Mesodermal cell (in vitro differentiated cells): ENCODE measurements at regions not wholly inside any gene's neighbourhood (a gene's known extent, or its start where the extent isn't known, plus 50 kb on each side); places are given as distances from the start of the nearest gene placed in this dataset.

Experiments
- H3K27ac ChIP-seq: 2 replicates; pipeline ENCODE4 v1.7.0; 2013; ENCODE audit warnings: mild to moderate bottlenecking, low read depth, low read length, moderate library complexity; ENCODE audit not compliant: severe bottlenecking
- H3K36me3 ChIP-seq: 2 replicates; pipeline ENCODE4 v1.7.1; 2013; ENCODE audit warnings: mild to moderate bottlenecking, low read length, moderate library complexity; ENCODE audit not compliant: control insufficient read depth, insufficient read depth
- H3K4me1 ChIP-seq: one replicate; pipeline ENCODE4 v1.7.1; 2013; ENCODE audit warnings: mild to moderate bottlenecking, low read length; ENCODE audit not compliant: insufficient read depth, control insufficient read depth, poor library complexity, severe bottlenecking
- H3K4me3 ChIP-seq: 2 replicates; pipeline ENCODE4 v1.7.0; 2013; ENCODE audit warnings: low read length, control low read depth, mild to moderate bottlenecking; ENCODE audit not compliant: insufficient read depth, poor library complexity, severe bottlenecking; ENCODE audit errors: extremely low read depth
- H3K9me3 ChIP-seq: 2 replicates; pipeline ENCODE4 v1.7.1; 2013; ENCODE audit warnings: mild to moderate bottlenecking, low read length, moderate library complexity; ENCODE audit not compliant: control insufficient read depth
- WGBS, 2 experiments: methylation state at CpG; one replicate each; pipeline ENCODE4 v1.1.5; 2013; ENCODE audit warnings: missing lambda C conversion rate in 2 of 2; ENCODE audit not compliant: insufficient coverage in 2 of 2; 5-methylcytosine and 5-hydroxymethylcytosine counted together

DNA sequence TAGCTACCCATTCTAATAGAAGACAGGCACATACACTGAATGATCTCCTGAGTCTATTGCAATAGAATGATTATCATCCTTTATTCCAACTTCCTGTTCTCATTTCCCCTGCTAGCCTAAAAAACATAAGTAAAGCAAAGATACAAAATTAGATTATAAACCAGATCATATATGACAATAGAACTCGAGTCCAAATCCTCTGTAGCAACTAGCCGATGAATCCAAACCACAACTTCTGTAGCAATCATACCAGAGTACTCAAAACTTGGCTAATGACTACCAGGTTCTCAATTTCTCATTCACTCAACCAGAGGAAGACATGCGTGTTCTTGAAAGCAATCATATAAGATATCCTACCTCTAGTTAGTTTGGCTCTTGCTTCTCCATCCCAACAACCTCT, 622.1 kb downstream of the PSAT1 start:
- H3K27ac ChIP-seq = no peak overlapping the region
- WGBS, 2 experiments = 51 to 75% methylated on average over 2 to 3 of the region's 3 CpGs
- no peaks in the 10 kb centered on the region for H3K36me3 ChIP-seq
- no peaks in the 10 kb centered on the region for H3K9me3 ChIP-seq
- H3K4me1 ChIP-seq = no peaks in the 10 kb centered on the region
- H3K4me3 ChIP-seq = no peak overlapping the region

DNA sequence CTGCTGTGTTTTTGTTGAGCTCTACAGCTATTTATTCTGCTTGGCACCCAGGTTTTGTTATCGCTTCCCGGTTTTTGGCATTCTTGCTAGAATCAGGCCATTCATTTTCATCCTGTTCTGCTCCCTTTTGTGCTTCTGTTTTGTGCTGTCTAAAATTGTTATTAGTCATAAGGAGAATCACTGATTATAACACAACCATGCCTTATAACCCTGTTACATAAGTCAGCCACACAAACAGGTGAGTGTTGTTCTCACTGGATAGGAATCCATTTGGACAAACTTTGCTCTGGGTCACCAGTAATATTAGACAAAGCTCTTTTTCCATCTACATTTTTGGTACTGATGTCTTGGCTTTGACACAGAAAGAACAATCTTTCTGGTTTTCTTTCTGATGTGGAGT, 622.8 kb downstream of the PSAT1 start:
- H3K27ac ChIP-seq = no peak overlapping the region
- H3K4me1 ChIP-seq = no peaks in the 10 kb centered on the region
- H3K9me3 ChIP-seq = no peaks in the 10 kb centered on the region
- H3K4me3 ChIP-seq = no peak overlapping the region
- H3K36me3 ChIP-seq = no peaks in the 10 kb centered on the region
- WGBS, 2 experiments = 100% methylated on average over 2 of the region's 2 CpGs

DNA sequence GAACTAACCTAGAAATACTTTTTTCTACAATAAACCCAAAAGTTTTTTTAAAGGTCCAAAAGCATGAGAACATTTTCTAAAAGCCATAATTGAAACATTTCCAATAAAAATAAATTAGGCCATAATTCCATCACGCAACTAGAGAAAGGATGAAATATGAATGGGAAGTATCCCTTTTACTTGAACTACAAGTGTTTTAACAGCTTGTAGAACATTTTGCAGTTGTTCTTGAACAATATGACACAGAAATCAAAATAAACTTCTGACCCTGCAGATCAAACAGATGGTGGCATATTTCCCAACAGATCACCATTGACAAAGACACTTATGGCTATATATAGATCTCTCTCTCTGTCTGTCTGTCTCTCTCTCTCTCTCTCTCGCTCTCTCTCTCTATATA, 624.4 kb downstream of the PSAT1 start:
- Histone ChIP-seq H3K9me3 (no peaks in the 10 kb centered on the region), H3K4me3 (no peak overlapping the region), H3K27ac (no peak overlapping the region), H3K36me3 (no peaks in the 10 kb centered on the region), H3K4me1 (no peaks in the 10 kb centered on the region)
- no CpG with 5 or more reads among the region's 2 CpGs for WGBS, 2 experiments

DNA sequence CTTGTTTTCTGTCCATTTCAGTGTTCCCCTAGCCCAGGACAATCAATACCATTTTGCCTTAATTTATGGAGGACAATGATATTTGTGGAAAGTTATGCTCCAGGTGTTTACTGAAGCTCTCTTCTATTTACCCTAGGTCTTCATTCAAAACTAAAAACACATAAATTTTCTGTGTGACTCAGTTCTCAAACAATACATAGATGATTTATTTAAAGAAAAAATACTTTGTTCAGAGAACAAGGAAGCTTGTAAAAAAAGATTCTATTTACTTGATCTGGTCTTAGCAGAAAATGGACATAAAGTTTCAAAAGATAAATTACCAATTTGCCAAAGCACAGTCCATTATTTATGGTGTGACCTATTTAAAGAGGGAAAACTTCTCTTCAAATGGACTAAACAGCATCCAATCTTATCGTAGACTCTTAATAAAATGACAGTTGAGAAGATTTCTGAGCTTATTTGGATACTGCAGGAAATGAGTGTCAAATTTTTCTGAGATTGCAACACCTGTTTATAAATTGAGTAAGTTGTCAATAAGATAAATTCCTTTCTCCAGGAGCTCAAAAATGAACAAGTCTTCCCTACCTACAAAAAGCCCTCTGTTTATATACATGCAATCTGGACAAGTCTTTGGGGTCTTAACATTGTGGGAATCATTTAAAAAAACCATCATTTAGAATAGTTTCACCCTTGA, 627.2 kb downstream of the PSAT1 start:
- Histone ChIP-seq H3K27ac (no peak overlapping the region), H3K4me1 (no peaks in the 10 kb centered on the region), H3K36me3 (no peaks in the 10 kb centered on the region), H3K9me3 (no peaks in the 10 kb centered on the region), H3K4me3 (no peak overlapping the region)
- WGBS, 2 experiments = no CpG with 5 or more reads among the region's 1 CpG

DNA sequence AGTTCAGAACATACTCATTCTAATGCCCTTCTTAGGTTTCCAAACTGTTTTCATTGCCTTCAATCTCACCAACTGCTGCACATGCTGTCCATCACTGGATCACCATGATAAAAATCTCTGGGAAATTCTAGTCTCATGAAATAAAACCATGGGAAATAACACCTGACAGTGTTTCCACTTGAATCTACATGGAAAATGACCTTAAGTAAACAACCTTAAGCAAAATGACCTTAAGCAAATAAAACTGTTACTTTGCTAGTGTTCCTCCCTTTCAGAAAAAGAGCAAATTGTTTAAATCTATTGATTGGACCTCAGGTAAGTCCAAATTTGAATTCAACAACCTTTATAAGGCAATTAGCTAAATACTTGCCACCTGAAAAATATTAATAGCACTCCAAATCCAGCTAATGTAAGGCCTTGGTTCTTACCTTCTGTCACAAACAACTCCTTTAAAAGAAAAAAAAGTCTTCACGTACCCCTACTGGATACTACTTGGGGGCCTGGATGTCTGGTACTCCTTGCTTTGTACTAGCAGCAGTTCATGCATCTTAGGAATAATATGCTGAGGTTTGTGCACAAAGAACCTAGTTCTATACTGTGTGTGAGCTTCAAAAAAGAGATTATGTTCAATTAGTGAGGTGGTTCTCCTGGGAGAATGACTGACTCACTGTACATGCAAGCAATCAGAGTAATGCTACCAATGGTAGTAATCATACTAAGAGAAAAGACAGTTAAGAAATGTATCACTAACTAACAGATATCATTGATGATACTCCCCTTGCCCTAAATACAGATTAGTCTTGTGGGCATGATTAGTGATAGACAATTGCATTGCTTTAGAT, 630.4 kb downstream of the PSAT1 start:
- H3K4me3 ChIP-seq = no peak overlapping the region
- no peak overlapping the region for H3K27ac ChIP-seq
- peaks cover 3% of the 10 kb centered on the region for H3K9me3 ChIP-seq
- WGBS, 2 experiments = no CpG with 5 or more reads among the region's 1 CpG
- peaks cover 2% of the 10 kb centered on the region for H3K4me1 ChIP-seq
- no peaks in the 10 kb centered on the region for H3K36me3 ChIP-seq

DNA sequence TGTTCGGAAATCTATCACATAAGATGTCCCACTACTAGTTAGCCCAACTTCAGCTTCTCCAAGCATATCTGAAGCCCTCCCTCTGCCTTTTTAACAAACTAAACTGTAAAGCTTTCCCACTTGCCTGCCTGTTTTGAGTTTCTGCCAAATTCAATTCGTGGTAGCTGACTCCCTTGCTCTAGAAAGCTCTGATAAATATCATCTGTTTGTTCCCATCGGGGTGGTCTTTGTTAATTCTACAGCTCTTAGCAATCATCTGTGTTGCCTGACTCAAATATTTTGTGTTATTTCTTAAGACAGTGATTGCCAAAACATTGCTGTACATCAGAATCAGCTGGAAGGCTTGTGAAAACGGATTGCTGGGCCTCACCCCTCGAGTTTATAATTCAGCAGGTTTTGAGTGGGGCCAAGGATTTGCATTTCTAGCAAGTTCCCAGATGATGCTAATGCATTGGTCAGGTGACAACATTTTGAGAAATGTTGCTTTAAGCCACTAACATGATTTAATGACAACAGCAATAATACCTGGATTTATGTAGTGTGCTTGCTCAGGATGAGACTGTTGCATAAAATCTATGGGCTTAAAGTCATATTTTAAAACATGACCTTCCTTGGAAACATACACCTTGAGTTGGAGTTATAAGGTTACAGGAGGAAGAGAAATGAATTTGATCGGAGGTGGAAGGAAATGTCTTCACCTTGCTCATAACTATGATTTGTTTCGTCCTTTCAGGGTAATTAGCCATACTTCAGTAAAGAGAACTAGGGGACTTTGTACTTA, 631.9 kb downstream of the PSAT1 start:
- Histone ChIP-seq H3K27ac (no peak overlapping the region), H3K9me3 (peaks cover 3% of the 10 kb centered on the region), H3K36me3 (no peaks in the 10 kb centered on the region), H3K4me1 (peaks cover 12% of the 10 kb centered on the region), H3K4me3 (no peak overlapping the region)
- 88 to 95% methylated on average over 4 to 5 of the region's 7 CpGs for WGBS, 2 experiments

DNA sequence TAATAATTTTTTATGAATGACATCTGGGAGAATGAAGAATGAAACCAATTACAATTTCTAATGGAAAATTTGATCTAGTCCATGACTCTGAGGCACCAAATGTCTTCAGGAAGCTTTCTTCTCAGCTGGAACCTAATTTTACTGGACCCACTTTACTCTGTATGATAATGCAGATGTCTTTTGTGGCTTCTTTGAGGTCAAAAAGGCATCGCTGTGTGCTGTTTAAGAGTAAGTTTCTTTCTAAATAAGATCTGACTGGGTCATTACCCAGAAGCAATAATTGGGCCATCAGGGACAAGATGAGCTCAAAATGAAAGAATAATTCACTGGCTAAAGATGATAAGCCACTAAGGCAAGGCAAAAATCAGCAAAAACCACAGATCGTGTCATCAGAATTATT, 633.4 kb downstream of the PSAT1 start:
- no peaks in the 10 kb centered on the region for H3K36me3 ChIP-seq
- no peak overlapping the region for H3K4me3 ChIP-seq
- H3K9me3 ChIP-seq = peaks cover 3% of the 10 kb centered on the region
- 100% methylated on average over 1 of the region's 2 CpGs for WGBS, 2 experiments
- no peak overlapping the region for H3K27ac ChIP-seq
- H3K4me1 ChIP-seq = peaks cover 12% of the 10 kb centered on the region

DNA sequence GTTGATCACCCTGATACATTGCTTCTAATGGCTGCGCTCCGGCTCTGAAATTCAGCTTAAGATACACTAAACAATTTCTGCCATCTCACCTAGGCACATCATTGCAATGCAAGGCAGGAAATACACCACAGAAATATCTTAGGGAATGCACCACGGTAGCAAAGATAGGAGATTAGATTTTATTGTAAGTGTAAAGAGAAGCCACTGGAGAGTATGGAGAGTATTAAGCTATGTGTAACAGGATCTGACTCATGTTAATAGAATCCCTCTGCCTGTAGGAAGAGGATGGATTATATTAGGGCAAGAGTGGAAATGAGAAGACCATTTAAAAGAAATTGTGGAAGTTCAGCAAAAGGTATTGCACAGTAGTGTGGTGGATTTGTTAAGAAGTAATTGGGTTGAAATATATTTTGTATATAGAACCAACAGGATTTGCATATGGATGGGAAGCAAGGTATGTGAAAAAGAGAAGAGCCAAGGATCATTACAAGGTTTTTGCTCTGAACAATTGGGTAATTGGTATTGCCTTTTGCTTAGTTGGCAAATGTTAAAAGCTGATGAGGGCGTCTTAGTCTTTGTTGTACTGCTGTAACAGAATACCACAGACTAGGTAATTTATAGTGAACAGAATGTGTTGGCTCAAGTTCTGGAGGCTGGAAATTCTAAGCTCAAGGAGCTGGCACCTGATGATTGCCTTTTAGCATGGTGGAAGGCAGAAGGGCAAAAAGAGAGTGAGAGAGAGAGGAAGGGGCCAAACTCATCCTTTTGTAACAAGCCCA, 636.1 kb downstream of the PSAT1 start:
- H3K4me1 ChIP-seq = peaks cover 12% of the 10 kb centered on the region
- H3K9me3 ChIP-seq = peaks cover 3% of the 10 kb centered on the region
- H3K36me3 ChIP-seq = no peaks in the 10 kb centered on the region
- WGBS, 2 experiments = 51 to 78% methylated on average over 3 to 4 of the region's 4 CpGs
- H3K4me3 ChIP-seq = no peak overlapping the region
- H3K27ac ChIP-seq = peak overlapping the region; percentile 78

DNA sequence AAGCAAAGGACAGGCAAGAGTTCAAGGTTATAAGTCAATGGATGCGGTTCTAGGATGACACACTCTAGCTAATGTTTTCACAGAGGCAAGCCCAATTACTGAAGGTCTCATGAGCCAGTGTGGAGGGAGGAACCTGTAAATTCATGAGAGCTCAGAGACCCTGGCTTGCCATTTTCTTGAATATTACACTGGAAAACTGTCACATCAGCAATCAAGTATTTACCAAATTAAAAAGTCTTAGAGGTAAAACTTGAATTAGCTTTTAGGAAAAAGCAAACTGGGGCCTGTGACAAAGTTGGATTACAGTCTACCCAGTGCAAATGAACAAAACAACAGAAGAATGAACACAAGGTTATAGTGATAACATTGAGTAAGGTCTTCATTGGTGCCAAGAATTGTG, 636.9 kb upstream of the TLE4 start:
- Histone ChIP-seq H3K36me3 (no peaks in the 10 kb centered on the region), H3K4me1 (peaks cover 12% of the 10 kb centered on the region), H3K27ac (no peak overlapping the region), H3K9me3 (peaks cover 3% of the 10 kb centered on the region), H3K4me3 (no peak overlapping the region)
- 100% methylated on average over 1 of the region's 1 CpG; no CpG with 5 or more reads in 1 of the 2 experiments for WGBS, 2 experiments

DNA sequence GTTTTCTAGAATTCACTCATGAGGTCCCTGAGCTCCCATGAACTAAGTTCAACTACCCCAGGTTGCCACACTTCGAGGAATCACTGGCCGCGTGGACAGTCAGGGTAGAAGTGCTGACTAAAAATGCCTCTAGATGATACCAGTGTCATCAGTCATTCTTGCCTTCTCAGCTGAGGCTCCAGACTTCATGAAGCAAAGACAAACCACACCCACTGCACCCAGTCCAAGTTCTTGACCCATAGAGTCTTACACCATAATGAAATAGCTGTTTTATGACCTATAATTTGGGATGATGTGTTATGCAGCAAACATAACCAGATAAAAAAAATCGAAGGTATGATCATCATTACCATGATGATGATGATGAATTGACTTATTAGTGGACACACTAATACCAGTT, 632.9 kb upstream of the TLE4 start:
- Histone ChIP-seq H3K36me3 (no peaks in the 10 kb centered on the region), H3K4me3 (no peak overlapping the region), H3K27ac (no peak overlapping the region), H3K9me3 (peaks cover 4% of the 10 kb centered on the region), H3K4me1 (peaks cover 5% of the 10 kb centered on the region)
- 90 to 100% methylated on average over 1 to 2 of the region's 4 CpGs for WGBS, 2 experiments
